ENCODE measurements at regions not wholly inside any gene's neighbourhood (a gene's known extent, or its start where the extent isn't known, plus 50 kb on each side); places are given as distances from the start of the nearest gene placed in this dataset.
A peak's percentile ranks its signal among the peaks of the same experiment; 100 is the strongest.

GRCh38 chr7:42677751-42678699, 233.8 kb downstream of the C7orf25 start:
- no peaks in the 10 kb centered on the region for H3K36me3 ChIP-seq (replicated peaks in 1 of 2; ENCODE audit: control insufficient read depth in 1 of 2, insufficient read depth in 2 of 2, low read length in 1 of 2)
- H3K9me3 ChIP-seq, result no peaks in the 10 kb centered on the region
- DNase-seq, result no peak
- peaks cover 0 to 13% of the 10 kb centered on the region in 2 experiments; a peak in 1 of 4 replicates for H3K4me1 ChIP-seq (ENCODE audit: control insufficient read depth in 1 of 2, insufficient read depth in 2 of 2, low read depth in 1 of 2, low read length in 1 of 2)
- H2AFZ ChIP-seq (ENCODE audit: low read depth), result no peak overlapping the region
- no peak for TF ChIP-seq REST (IDR thresholded peaks at IDR 0.05; ENCODE audit: low read depth, low read length)
- TF ChIP-seq PBX3 (IDR thresholded peaks at IDR 0.05), result peak; percentile 71
- no peak for TF ChIP-seq RCOR1 (IDR thresholded peaks at IDR 0.05; ENCODE audit: low read length)
- peak; percentile 58 for TF ChIP-seq NFIC (IDR thresholded peaks at IDR 0.05; ENCODE audit: borderline replicate concordance)
- TF ChIP-seq JUND (IDR thresholded peaks at IDR 0.05), result peak; percentile 25
- peak; percentile 41 for TF ChIP-seq FOSL2 (IDR thresholded peaks at IDR 0.05; ENCODE audit: borderline replicate concordance, low read depth)
- no peak for TF ChIP-seq MAX (IDR thresholded peaks at IDR 0.05; ENCODE audit: low read depth)
- no peak for TF ChIP-seq MEF2A (IDR thresholded peaks at IDR 0.05; ENCODE audit: borderline replicate concordance, low read depth)
- TF ChIP-seq TCF12 (IDR thresholded peaks at IDR 0.05), result peak; percentile 43
- no peak for TF ChIP-seq YY1 (IDR thresholded peaks at IDR 0.05; ENCODE audit: low read depth)
- no peak for TF ChIP-seq USF1 (IDR thresholded peaks at IDR 0.05; ENCODE audit: borderline replicate concordance, low read depth)
- TF ChIP-seq NRF1 (IDR thresholded peaks at IDR 0.05; ENCODE audit: low read depth, low read length), result no peak
- TF ChIP-seq GABPA (IDR thresholded peaks at IDR 0.05; ENCODE audit: low read depth), result no peak
- peak; percentile 34; the same call in 1 of the 2 replicates for TF ChIP-seq TEAD4 (IDR thresholded peaks at IDR 0.05; ENCODE audit: borderline replicate concordance, insufficient read depth)
- peak overlapping the region; percentile 40; the same call in 1 of the 2 replicates for H3K4me2 ChIP-seq
- POLR2A ChIA-PET, result no interaction called here
- H3K27me3 ChIP-seq (ENCODE audit: insufficient read depth), result no peaks in the 10 kb centered on the region
- H3K79me2 ChIP-seq (ENCODE audit: insufficient read depth), result no peaks in the 10 kb centered on the region
- no peaks in the 10 kb centered on the region for H3K9me2 ChIP-seq
- H3K4me3 ChIP-seq (ENCODE audit: low read depth in 2 of 2, low read length in 1 of 2), result no peak overlapping the region
- H3F3A ChIP-seq (replicated peaks; ENCODE audit: insufficient read depth), result peaks cover 19% of the 10 kb centered on the region
- H3K9ac ChIP-seq, result no peak overlapping the region
- 1% methylated on average over 3 of the region's 3 CpGs for WGBS (ENCODE audit: low lambda C conversion rate)
- peak overlapping the region in 1 of 2 experiments; percentile 19; a peak in 1 of 4 replicates for H3K27ac ChIP-seq (ENCODE audit: low read depth in 2 of 2, low read length in 1 of 2)
- H4K20me1 ChIP-seq (ENCODE audit: insufficient read depth), result peaks cover 4% of the 10 kb centered on the region; the same call in 1 of the 2 replicates
- CTCF ChIA-PET, result no interaction called here

Measured in SK-N-SH (cell line).